HG03354 (cell line): ENCODE measurements at regions not wholly inside any gene's neighbourhood (a gene's known extent, or its start where the extent isn't known, plus 50 kb on each side); places are given as distances from the start of the nearest gene placed in this dataset.

Source experiments
- ATAC-seq: cut with Tn5 transposase; IDR thresholded peaks from one replicate; pipeline ENCODE4 v1.9.1; 2021; ENCODE audit warnings: mild to moderate bottlenecking; ENCODE audit not compliant: unreplicated experiment, poor library complexity, severe bottlenecking

DNA sequence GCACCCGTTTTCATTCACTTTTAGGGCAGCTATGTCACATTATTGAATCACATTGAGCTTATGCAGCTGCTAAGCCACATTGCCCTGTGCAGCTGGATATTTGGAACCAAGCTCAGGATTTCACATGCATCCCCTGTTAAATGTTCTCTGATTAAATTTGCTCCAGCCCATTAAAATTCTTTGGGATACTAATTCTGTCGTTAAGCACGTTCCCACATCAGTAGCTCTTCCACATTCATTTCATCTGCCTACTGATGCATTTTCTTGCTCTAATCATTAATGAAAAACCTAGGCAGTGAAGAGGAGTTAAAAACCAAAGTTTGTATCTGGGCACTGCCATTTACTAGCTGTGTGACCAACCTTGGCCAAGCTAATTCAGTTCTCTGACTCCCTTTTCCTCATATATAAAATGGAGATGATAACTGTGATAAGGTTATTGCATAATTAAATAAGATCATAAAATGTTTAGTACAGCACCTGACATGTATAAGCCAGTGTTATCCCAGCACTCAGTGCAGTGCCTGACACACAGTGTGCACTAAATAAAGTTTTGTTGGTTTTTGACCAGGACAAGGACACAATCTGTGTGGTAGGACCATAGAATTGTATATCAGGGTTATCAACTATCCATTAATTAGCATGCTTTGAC, 222.2 kb upstream of the ATP11B start:
- ATAC-seq: no peak

DNA sequence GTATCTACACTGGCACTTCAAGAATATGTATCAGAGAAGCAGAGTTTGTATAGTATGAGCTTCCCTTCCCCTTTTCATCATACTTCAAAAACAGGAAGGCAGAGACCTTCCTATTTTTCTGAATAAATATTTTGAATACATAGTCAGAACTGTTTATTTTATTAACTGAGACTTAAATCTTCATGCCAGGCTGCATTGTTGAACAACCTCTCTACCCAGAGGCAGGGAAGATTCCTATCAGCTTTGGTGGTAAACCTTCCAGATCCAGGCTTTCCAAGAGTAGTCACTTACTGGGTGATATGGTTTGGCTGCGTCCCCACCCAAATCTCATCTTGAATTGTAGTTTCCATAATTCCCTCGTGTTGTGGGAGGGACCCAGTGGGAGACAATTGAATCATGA, 217.4 kb upstream of the ATP11B start:
- ATAC-seq: no peak

DNA sequence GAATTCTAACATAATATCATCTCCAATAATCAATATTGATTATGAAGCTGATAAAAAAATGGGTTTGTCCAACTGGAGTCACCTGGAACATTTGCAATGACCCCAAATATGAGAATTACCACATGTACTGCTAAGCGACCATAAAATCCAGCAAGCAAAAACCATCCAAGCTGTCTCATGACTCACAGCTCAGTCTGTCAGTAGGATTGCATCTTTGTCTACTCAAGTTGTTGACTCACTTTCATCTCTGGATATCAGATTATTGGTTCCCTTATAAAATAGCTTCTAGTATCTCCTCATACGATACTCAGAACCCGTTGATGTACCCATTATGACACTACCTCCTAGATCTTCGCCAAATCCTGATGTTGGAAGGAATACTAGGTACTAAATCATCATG, 209.8 kb upstream of the ATP11B start:
- ATAC-seq: no peak

DNA sequence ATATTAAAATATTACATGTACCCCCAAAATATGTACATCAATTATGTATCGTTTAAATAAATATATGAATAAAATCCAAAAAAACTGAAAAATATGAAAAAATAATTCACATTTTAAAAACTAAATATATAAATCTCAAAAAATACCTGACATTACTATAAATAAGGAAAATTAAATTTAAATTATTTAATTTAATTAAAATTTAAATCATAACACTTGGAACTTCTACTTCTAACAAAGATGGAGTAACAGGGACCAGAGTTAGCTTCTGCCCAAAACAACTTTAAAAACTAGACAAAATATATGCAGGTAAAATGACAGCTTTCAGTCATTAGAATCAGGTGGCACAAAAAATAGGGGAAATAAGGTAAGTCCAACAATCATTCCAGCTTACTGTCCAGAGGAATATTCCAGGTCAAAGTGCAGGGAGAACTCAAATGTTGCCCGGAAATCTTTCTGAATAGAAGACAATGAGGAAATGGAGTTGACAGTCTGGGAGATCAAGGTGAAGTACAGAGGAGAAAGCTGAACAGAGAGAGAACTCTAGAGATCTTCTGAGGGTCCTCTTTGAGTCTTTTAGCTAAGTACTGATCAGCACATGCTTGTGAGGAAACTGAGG, 207.7 kb upstream of the ATP11B start:
- no peak for ATAC-seq

DNA sequence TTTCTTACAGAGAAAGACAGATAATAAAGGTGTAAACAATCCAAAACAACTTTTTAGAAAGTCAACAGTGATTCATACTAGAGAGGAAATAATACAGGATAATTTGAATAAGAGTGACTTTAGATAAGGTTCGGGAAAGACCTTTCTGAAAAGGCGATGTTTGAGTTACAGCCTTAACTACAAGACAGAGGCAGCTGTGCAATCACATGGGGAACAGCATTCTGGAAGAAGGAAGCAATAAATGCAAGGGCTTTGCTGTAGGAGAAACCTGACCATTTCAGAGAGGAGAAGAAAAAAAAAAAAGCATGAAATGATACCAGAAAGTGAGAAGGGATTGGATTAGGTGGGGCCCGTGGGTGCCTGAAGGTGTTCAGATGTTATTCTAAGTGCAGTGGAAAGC, 200.6 kb upstream of the ATP11B start:
- ATAC-seq: no peak

DNA sequence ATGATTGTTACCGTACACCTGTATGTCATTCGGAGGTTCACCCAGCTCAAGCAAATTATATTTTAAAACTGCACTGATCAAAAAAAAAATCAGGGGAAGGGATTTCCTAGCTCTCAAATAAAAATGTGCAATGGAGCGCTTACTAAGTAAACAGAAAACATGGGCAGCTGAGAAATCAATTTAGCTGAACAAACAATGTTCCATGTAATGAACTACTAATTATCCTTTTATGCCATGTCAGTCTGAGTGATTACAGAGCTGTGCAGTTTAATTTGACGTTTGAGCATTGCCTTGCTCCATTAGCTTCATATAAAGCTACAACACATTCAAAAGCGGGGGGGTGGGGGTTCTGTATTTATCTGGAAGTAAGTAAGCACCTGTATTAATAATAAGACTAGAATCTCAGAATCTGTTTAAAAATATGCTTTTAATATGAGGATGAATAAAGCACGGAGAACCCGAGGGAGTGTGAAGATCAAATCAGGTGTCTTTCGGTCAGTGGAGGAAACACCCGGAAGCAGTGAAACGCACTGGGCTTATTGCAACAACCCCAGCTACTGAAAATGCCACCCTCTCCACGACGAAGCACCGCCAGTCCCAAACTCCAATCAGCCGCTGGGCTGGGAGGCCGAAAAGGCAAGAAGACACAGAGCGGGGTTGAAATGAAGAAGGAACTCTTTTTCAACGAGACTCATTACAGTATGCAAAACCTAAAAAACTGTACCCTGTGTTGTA, 196.5 kb upstream of the ATP11B start:
- no peak for ATAC-seq

DNA sequence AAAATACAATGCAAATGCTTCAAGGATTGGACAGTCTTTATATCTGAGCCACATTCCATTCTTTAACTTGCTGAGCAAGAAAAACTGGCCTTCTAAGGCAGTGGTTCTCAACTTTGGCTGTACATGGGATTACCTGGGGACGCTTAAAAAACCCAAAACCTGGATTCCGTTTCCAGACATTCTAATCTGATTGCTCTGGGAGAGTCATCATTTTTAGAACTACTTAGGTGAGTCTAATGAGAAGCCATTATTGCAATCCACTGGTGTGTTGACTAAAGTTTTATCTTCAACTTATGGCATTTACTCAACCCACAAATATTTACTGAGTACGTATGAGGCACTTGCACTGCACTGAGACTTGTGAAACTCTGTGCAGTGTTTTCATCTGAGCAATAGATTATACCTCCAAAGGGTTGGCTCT, 195.7 kb upstream of the ATP11B start:
- ATAC-seq: no peak

DNA sequence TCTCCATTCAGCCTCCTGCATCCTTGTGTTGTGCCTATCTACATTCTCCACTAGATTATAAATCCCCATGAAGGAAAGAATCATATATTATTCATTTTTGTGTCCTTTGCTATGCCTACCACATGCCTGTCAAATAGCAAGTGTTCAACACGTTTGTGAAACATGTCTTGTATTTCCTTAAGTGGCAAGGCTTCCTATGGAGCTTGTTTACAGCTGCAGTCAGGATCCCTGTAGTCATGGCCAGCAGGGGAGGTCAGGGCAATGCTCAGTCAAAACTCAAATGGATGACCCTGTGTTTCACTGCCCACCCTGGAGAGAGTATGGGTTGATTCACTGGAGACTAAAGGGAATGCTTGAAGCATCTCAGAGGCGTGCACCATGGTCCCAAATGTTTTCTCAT, 191.7 kb upstream of the ATP11B start:
- no peak for ATAC-seq

DNA sequence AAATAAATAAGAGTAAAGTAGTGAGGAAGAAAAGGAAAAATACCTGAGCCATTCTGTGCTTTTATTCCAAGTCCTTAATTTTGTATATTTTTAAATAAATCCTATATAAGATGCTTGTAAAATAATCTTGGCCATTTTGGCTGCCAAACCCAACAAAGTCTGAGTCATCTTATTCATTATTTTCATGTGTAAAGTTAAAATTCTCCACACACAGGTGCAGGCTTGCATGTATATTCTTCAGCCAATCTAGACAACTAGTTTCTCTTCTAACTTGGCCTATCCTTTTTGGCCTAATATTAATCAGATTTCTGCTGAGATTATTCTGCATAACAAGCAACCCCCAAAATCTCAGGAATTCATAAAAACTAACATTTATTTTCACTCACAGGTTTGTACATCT, 189.8 kb upstream of the ATP11B start:
- ATAC-seq: no peak

DNA sequence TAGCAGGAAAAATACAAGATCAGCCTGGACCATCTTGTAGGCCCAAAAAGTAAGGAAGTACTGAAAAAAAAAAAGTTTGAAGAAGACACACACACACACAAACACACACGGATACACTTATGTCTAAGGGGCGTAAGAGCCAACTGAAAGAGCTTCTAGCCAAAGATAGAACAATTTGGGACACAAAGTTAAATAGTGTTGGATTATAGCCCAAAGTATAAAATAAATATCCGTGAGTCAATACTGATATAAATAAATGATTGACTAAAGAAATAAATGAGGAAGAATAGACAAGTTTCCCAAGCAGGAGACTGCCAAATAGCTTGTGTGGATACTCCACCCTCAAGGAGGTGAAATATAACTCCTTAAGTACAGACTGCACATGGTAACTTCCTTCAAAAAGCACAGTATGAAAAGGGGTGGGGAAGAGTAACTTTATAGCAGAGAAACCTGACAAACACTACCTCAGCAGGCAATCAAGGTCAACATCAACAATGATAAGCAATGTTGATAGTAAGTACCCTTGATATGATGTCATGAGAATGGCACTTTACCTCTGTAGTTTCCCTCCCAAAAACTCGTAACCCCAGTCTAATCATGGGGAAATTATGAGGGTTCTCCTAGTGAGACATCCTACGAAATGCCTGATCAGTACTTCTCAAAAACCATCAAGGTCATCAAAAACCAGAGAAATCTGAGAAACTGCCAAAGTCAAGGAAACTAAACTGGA, 187.3 kb upstream of the ATP11B start:
- ATAC-seq: no peak

DNA sequence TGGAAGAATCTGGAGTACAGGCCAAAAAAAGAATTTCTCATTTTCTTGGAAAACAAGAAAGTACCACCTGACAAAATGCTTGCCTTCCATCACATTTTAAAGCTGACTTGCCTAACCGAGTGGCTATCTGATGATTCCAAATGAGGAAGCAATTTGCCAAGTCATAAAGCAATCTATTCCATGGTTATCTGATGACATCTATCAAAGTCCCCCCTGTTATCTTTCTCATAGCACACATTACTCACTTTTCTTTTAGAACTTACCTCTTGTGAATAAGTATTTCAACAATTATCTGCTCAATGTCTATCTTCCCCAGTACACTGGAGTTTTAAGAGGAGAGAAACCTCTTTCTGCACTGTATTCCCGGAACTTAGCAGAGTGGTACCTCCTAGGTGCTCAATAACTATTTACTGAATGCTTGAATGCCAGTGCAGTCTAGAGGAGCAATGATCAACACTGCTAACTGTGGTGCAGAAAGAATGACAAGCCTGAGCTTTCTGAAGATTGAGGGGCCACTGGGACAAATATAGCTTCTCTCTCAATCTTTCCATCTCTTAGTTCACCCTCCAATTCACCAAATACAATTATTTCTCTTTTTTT, 186.3 kb upstream of the ATP11B start:
- ATAC-seq: no peak

DNA sequence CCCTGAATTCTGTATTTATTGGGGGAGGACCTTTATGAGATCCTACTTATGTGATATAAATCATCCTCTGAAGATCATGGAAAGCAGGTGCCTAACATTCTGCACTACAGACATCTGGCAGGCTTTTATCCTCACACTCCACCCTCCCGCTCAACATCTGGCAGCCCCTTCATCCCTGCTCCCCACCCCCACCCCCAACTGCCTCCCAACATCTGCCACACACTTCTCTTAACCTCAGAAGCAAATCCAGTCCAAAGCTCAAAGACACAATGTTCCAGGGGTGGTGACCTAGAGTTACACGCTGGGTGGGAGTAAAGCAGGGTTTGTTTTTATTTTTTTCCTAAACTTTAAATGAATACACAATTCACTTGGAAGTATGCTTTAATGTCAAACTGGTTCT, 184.5 kb upstream of the ATP11B start:
- ATAC-seq: no peak

DNA sequence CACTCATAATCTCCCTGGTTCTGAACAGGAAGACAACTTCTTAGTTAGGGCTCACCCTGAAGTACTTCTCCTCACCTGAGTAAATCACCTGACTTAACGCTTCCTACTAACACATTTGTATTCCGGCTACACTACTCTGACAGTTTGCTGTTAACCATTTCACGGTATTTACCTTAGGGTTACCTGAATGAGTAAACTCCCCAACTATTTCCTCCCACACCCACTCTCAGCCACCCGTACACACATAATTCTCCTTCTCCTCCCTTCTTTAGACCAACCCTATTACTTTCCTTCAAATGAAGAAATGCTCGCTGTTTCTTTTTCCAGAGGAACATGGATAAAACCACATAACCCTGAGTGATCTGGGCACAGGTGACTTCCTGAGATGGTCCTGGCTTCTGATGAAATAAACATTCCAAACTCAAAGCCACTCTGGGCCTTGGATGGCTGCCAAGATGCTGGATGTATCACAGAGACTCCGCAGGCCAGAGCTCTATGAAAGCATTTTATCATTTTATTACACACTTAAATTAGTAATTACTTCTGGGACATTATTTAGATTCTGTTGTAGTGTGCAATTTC, 183.6 kb upstream of the ATP11B start:
- ATAC-seq: no peak

DNA sequence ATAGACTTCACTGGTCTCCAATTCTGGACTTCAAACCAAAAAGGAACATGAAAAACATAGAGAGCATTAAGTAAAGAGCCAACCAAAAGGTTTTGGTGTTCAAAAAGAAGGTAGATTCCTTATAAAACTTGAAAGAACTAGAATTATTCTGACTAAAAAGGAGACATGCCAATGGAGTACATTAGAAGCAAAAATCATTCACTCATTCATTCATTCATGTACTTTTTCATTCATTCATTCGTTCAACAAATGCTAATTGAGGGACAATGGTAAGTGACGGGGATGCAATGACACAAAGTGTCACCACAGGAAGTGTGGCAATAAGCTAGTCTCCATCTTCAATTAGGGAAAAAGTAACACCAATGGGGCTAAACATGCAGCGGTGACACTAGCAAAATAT, 181.0 kb upstream of the ATP11B start:
- ATAC-seq: no peak

DNA sequence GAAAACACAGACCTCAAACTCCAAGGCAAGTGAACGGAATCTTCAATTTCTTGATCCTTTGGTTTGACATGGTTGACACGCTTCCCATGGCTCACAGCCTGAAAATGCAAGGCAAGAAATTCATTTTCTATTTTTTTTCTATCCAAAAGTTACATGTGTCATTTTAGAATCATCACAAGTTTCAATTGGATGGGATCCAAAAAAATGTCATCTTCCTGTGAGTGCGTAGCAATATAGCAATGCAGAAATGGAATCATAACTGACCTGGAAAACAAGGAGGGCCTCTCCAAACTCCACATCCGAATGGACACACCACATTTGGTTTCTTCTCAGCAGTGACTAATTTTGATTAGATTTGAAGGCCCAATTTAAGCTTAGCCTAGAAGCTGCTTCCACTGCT, 175.8 kb upstream of the ATP11B start:
- no peak for ATAC-seq

DNA sequence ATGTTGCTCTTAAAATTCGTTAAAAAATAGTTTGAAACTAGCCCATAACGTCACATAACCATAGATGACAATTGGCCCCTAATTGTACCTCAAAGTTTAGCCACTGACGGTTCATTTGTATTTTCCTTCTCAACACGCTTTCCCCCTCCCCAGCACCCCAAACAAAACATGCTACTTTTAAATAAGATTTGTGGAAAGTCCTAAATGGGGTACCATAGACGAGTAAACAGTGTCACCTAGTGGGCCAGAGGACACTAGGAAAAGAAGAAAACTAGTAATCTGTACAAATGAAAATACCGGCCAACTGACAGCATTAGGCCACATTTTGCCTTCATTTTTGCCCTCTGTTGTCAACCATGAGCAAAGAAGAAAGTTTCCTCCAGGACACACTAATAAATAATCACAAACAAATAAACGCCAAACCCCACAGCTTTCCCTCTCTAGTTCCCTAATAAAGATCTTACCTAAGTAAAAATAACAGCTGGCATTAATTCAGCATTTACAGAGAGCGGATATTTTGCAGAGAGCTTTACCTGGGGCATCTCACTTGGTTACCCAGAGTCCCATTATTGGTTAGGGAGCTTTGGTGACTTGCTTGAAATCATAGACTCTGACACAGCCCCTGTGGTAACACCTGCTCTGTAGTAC, 175.1 kb upstream of the ATP11B start:
- ATAC-seq: no peak

DNA sequence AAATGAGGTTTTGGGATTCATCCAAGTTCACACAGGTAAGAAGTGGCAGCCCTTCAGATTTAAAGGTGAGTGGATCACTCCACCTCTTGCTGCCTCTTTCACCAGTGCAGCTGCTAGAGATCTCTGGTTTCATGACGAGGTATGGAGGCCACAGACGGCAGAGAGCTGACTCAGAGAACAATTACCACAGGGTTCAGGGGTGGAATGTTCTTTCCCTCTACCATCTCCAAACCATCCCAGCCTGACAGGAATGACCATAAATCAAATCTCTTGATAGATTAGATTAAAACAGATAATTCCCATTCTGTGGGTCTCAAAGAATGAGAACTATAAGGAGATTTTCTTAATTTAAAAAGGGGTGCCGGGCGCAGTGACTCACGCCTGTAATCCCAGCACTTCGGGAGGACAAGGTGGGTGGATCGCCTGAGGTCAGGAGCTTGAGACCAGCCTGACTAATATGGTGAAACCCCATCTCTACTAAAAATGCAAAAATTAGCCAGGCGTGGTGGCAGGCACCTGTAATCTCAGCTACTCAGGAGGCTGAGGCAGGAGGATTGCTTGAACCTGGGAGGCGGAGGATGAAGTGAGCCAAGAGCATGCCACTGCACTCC, 174.2 kb upstream of the ATP11B start:
- no peak for ATAC-seq

DNA sequence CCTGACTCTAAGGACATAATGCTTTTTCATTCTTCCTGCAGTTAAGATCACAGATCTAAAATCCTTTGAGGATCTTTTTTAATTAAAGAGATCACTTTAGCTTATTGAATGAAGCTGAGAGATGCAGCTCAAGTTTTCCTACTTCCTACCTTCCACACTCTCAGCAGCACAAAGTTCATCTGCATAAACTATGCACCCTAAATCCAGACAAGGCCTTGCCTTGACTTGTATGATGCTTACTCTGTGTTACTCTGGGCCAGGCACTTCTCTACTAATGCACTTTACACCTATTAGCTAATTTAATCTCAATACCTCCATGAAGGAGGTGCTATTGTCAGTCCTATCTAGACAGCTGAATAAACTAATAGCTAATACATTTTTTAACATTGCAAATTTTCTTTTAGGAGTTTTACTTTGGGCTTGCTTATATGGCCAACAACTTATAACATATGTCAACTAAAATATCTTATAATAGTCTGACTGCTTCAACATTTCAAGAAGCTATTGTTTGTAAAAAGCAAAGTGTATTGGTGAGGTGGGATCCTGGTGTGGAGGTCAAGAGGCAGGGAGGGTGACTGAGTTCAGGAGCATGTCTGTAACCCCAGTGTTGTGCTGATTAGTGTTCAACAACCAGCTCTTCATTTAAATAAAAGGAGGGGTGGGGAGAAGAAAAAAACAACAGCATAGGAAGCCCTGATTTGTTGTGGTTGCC, 172.4 kb upstream of the ATP11B start:
- no peak for ATAC-seq
